ENCODE measurements at regions not wholly inside any gene's neighbourhood (a gene's known extent, or its start where the extent isn't known, plus 50 kb on each side); places are given as distances from the start of the nearest gene placed in this dataset.

DNA sequence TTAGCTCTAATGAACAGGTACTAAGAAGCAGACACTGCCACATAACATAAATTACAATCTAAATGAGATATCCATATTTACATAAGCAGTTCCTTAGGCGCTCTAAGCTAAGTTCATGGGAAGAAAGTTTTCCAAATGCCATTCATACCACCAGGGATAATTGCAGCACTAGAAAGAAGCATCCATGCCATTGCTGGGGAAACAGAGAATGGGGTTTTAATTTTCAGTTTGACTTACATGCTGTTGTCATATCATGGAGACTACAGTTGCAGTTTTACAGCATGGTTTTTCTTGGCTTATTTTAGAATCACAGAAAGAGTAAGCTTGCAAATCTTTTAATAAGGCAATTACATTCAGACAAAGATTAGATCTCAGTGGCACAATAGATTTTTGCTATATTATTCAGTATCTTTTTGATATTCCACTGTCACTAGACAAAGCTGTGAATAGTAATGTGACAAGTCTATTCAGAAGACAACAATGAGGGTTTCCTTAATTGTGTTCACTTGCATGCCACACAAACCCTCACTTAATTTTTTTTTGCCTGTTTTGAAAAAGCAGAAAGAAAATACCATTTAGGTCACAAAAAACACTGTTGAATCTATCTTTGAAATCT is 108.4 kb upstream of the ELAVL2 start:
- H3K4me1 ChIP-seq: no peaks in the 10 kb centered on the region
- DNase-seq: no peak
- no peak for ATAC-seq
- no peaks in the 10 kb centered on the region for H3K9me3 ChIP-seq
- H3K27ac ChIP-seq: no peak overlapping the region
- intact Hi-C loops (cut with DNase I): no loop called here
- TF ChIP-seq, protein P1, sequence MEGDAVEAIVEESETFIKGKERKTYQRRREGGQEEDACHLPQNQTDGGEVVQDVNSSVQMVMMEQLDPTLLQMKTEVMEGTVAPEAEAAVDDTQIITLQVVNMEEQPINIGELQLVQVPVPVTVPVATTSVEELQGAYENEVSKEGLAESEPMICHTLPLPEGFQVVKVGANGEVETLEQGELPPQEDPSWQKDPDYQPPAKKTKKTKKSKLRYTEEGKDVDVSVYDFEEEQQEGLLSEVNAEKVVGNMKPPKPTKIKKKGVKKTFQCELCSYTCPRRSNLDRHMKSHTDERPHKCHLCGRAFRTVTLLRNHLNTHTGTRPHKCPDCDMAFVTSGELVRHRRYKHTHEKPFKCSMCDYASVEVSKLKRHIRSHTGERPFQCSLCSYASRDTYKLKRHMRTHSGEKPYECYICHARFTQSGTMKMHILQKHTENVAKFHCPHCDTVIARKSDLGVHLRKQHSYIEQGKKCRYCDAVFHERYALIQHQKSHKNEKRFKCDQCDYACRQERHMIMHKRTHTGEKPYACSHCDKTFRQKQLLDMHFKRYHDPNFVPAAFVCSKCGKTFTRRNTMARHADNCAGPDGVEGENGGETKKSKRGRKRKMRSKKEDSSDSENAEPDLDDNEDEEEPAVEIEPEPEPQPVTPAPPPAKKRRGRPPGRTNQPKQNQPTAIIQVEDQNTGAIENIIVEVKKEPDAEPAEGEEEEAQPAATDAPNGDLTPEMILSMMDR (IDR thresholded peaks at IDR 0.05): no peak
- WGBS, 3 donors: 39 to 43% (median 39%) methylated on average over 1 of the region's 1 CpG
- H3K4me3 ChIP-seq: no peak overlapping the region
- H3K27me3 ChIP-seq (ENCODE audit: insufficient read depth in 3 of 3, low read length in 2 of 3): no peaks in the 10 kb centered on the region
- H3K36me3 ChIP-seq (ENCODE audit: insufficient read depth in 1 of 2, low read depth in 1 of 2): no peaks in the 10 kb centered on the region

DNA sequence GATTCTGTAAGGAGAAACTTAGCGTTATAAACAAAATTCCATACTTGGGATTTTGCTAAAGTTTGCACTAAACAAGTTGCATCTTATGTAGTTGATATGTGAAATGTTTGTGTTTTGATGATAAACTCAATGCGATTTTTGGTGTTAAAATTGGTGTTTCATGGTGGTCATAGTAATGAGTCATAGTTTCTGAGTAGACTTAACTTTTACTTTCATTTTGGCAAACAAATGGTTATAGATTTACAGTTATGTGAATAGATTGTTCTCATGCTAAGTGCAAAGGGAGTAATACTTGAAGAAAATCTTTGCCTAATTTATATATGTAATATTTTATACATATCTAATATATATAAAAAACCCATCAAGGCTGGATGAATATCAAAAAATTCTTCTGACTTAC is 107.3 kb upstream of the ELAVL2 start:
- no peaks in the 10 kb centered on the region for H3K36me3 ChIP-seq (ENCODE audit: insufficient read depth in 1 of 2, low read depth in 1 of 2)
- intact Hi-C loops (cut with DNase I): no loop called here
- TF ChIP-seq, protein P1 (IDR thresholded peaks at IDR 0.05): no peak
- no peaks in the 10 kb centered on the region for H3K9me3 ChIP-seq
- WGBS, 3 donors: 83 to 87% (median 86%) methylated on average over 2 of the region's 2 CpGs
- H3K4me1 ChIP-seq: no peaks in the 10 kb centered on the region
- no peak for ATAC-seq
- no peak overlapping the region for H3K27ac ChIP-seq
- H3K4me3 ChIP-seq: no peak overlapping the region
- DNase-seq: no peak
- no peaks in the 10 kb centered on the region for H3K27me3 ChIP-seq (ENCODE audit: insufficient read depth in 3 of 3, low read length in 2 of 3)

DNA sequence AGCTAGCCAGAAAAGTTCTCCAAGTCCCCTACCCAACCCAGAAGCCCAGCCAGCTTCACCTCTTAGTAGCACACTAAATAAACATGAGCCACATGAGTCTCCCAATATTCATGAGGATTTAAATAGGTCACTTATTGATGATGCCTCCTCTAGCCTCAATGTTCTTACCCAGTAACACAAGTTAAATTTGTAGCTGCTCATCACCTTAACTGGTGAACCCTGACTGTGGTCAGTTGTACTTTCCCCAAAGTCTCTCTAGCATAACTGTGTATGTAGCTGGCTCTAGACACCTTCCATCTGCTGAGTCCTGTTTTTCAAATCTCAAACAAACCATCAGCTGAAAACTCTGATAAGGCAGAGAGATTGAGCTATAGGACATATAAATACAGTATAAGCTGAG is 100.3 kb upstream of the ELAVL2 start:
- H3K9me3 ChIP-seq: no peaks in the 10 kb centered on the region
- ATAC-seq (no peak), DNase-seq (no peak)
- TF ChIP-seq, protein P1 (IDR thresholded peaks at IDR 0.05): no peak
- intact Hi-C loops (cut with DNase I): no loop called here
- H3K27ac ChIP-seq: no peak overlapping the region
- H3K4me3 ChIP-seq: no peak overlapping the region
- H3K4me1 ChIP-seq: no peaks in the 10 kb centered on the region
- H3K27me3 ChIP-seq (ENCODE audit: insufficient read depth in 3 of 3, low read length in 2 of 3): no peaks in the 10 kb centered on the region
- H3K36me3 ChIP-seq (ENCODE audit: insufficient read depth in 1 of 2, low read depth in 1 of 2): no peaks in the 10 kb centered on the region

DNA sequence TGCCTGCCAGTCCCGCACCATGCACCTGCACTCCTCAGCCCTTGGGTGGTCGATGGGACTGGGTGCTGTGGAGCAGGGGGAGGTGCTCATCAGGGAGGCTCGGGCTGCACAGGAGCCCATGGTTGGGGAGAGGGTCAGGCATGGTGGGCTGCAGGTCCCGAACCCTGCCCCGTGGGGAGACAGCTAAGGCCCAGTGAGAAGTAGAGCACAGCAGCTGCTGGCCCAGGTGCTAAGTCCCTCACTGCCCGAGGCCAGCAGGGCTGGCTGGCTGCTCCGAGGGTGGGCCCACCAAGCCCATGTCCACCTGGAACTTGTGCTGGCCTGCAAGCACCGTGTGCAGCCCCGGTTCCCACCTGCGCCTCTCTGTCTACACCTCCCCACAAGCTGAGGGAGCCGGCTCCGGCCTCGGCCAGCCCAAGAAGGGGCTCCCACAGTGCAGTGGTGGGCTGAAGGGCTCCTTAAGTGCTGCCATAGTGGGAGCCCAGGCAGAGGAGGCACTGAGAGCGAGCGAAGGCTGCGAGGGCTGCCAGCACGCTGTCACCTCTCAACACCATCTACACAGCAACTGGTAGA is 88.5 kb upstream of the ELAVL2 start:
- Histone ChIP-seq H3K36me3 (ENCODE audit: insufficient read depth in 1 of 2, low read depth in 1 of 2) (no peaks in the 10 kb centered on the region), H3K9me3 (no peaks in the 10 kb centered on the region), H3K27me3 (ENCODE audit: insufficient read depth in 3 of 3, low read length in 2 of 3) (no peaks in the 10 kb centered on the region), H3K27ac (no peak overlapping the region), H3K4me1 (no peaks in the 10 kb centered on the region), H3K4me3 (no peak overlapping the region)
- 90 to 92% (median 91%) methylated on average over 17 of the region's 17 CpGs for WGBS, 3 donors
- DNase-seq (no peak), ATAC-seq (no peak)
- TF ChIP-seq, protein P1 (IDR thresholded peaks at IDR 0.05): no peak
- intact Hi-C loops (cut with DNase I): no loop called here

DNA sequence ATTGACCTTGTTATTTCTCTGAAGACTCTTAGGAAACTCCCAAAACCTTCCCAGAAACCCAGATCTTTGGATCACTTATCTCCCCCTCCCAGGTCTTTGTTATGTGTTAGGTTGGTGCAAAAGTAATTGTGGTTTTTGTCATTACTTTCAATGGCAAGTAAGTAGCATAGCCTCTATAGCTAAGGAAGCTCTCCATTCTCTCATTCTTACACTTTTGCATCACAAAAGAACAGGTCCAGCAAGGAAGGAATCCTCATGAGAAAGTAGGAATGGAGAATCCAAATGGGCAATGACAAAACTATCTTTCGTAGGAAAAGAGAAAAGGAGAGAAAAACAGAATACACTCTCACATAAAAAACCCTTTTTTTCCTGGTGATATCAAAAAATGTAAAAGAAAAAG is 81.3 kb upstream of the ELAVL2 start:
- no peak for DNase-seq
- no peak for ATAC-seq
- intact Hi-C loops (cut with DNase I): no loop called here
- Histone ChIP-seq H3K27me3 (ENCODE audit: insufficient read depth in 3 of 3, low read length in 2 of 3) (no peaks in the 10 kb centered on the region), H3K4me3 (no peak overlapping the region), H3K4me1 (no peaks in the 10 kb centered on the region), H3K36me3 (ENCODE audit: insufficient read depth in 1 of 2, low read depth in 1 of 2) (no peaks in the 10 kb centered on the region), H3K27ac (no peak overlapping the region), H3K9me3 (no peaks in the 10 kb centered on the region)
- WGBS, 3 donors: 79 to 86% (median 85%) methylated on average over 1 of the region's 1 CpG
- TF ChIP-seq, protein P1 (IDR thresholded peaks at IDR 0.05): no peak

All from psoas muscle (tissue), 7 donors.